BLaER1 (cell line): ENCODE measurements at regions not wholly inside any gene's neighbourhood (a gene's known extent, or its start where the extent isn't known, plus 50 kb on each side); places are given as distances from the start of the nearest gene placed in this dataset.
"Not testable (repeated sequence)": the region's sequence is repeated elsewhere in the genome, so short reads cannot be mapped to it uniquely, and the experiment has no call there.

ENCODE experiments used
- H3K27ac ChIP-seq: shearing (Covaris generic); formaldehyde crosslinking; 2 replicates; pipeline ENCODE4 v1.8.1; 2022
- H3K27me3 ChIP-seq: shearing (Covaris generic); formaldehyde crosslinking; 2 replicates; pipeline ENCODE4 v1.8.1; 2022
- H3K36me3 ChIP-seq: shearing (Covaris generic); formaldehyde crosslinking; 2 replicates; pipeline ENCODE4 v1.8.1; 2022
- H3K4me1 ChIP-seq: shearing (Covaris generic); formaldehyde crosslinking; 2 replicates; pipeline ENCODE4 v1.8.1; 2022
- H3K4me2 ChIP-seq: shearing (Covaris generic); formaldehyde crosslinking; 2 replicates; pipeline ENCODE4 v1.8.1; 2022
- H3K4me3 ChIP-seq: shearing (Covaris generic); formaldehyde crosslinking; 2 replicates; pipeline ENCODE4 v1.8.1; 2022
- H3K9ac ChIP-seq: shearing (Covaris generic); formaldehyde crosslinking; 2 replicates; pipeline ENCODE4 v1.8.1; 2022
- H3K9me3 ChIP-seq: shearing (Covaris generic); formaldehyde crosslinking; 2 replicates; pipeline ENCODE4 v1.8.1; 2022
- H4K20me1 ChIP-seq: shearing (Covaris generic); formaldehyde crosslinking; 2 replicates; pipeline ENCODE4 v1.8.1; 2022
- Cebpa-rat ChIP-seq: shearing (Covaris generic); IDR thresholded peaks from 2 replicates; pipeline ENCODE4 v1.8.1; 2022

DNA sequence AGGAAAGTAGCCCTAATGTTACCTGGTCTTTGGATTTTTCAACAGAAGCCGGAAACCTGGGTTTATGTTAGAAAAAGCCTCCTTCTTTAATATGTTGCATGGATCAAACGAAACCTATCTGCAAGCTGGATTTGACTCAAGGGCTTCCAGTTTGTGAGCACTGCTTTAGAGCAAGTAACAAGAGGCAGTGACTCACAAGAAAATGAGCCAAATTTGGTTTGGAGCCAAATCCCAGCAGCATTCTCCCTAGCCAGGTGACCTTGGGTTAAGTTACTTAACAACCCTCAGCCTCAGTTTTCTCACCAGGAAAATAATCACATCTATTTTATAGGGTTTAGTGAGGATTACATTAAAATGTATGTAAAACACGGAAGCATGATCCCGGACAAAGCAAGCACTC, 215.2 kb upstream of the PRICKLE2 start:
- no peaks in the 10 kb centered on the region for H3K36me3 ChIP-seq
- H3K4me1 ChIP-seq: no peaks in the 10 kb centered on the region
- H3K9ac ChIP-seq: no peak overlapping the region
- peaks cover 7% of the 10 kb centered on the region; the same call in 1 of the 2 replicates for H3K27me3 ChIP-seq
- no peak overlapping the region for H3K27ac ChIP-seq
- no peaks in the 10 kb centered on the region for H4K20me1 ChIP-seq
- peaks cover 25% of the 10 kb centered on the region for H3K9me3 ChIP-seq
- no peak overlapping the region for H3K4me3 ChIP-seq
- TF ChIP-seq Cebpa-rat: no peak
- H3K4me2 ChIP-seq: no peak overlapping the region

DNA sequence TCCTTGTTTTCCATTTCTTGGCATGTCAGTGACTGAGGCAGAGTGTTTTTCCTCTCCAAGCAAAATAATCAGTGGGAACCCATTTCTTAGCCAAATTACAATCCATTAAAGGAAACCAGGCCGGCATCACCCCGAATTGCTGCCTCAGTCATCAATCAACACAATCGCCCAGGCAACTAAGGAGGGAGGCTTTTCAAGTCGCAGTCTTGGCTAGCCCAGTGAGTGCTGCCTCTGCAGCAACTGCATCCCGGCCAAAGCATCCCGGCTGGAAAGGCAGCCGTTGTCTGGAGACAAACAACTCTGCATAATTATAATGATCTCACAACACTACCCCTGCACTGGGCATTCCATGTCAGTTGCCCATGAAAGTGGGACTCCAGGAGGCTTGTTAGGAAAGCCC, 213.5 kb upstream of the PRICKLE2 start:
- H3K27me3 ChIP-seq: no peaks in the 10 kb centered on the region
- TF ChIP-seq Cebpa-rat: no peak
- H3K4me2 ChIP-seq: no peak overlapping the region
- no peaks in the 10 kb centered on the region for H3K4me1 ChIP-seq
- H3K36me3 ChIP-seq: no peaks in the 10 kb centered on the region
- H4K20me1 ChIP-seq: no peaks in the 10 kb centered on the region
- peaks cover 32% of the 10 kb centered on the region for H3K9me3 ChIP-seq
- H3K27ac ChIP-seq: no peak overlapping the region
- H3K4me3 ChIP-seq: no peak overlapping the region
- no peak overlapping the region for H3K9ac ChIP-seq

DNA sequence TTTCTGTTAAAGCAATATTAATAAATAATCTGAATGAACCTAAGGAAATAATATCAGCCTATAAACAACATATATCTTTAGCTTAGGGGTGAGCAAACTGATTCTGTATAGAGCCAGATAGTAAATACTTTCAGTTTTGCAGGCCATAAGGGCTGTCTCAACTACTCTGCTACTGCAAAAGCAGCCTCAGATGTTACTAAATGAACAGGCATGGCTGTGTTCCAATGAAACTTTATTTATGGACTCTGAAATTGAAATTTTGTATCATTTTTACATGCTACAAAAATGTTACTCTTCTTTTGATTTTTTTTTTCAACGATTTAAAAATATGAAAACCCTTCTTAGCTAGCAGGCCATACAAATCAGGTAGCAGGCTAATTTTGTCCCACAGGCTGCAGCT, 212.8 kb upstream of the PRICKLE2 start:
- Histone ChIP-seq H3K4me3 (no peak overlapping the region), H3K4me2 (no peak overlapping the region)
- no peak for TF ChIP-seq Cebpa-rat

GRCh38 chr3:64437131-64437530, 211.9 kb upstream of the PRICKLE2 start:
- no peak for TF ChIP-seq Cebpa-rat
- no peaks in the 10 kb centered on the region for H4K20me1 ChIP-seq
- H3K9me3 ChIP-seq: peaks cover 36% of the 10 kb centered on the region
- H3K4me2 ChIP-seq: no peak overlapping the region
- H3K27ac ChIP-seq: no peak overlapping the region
- no peaks in the 10 kb centered on the region for H3K4me1 ChIP-seq
- no peak overlapping the region for H3K4me3 ChIP-seq
- H3K36me3 ChIP-seq: no peaks in the 10 kb centered on the region
- no peak overlapping the region for H3K9ac ChIP-seq
- no peaks in the 10 kb centered on the region for H3K27me3 ChIP-seq

More for the DNA sequence above, 212.8 kb upstream of the PRICKLE2 start:
- Histone ChIP-seq H3K9me3 (peaks cover 36% of the 10 kb centered on the region), H3K4me1 (no peaks in the 10 kb centered on the region), H4K20me1 (no peaks in the 10 kb centered on the region), H3K36me3 (no peaks in the 10 kb centered on the region), H3K27me3 (no peaks in the 10 kb centered on the region), H3K27ac (no peak overlapping the region), H3K9ac (no peak overlapping the region)

- peaks cover 36% of the 10 kb centered on the region for H3K9me3 ChIP-seq
- not testable (repeated sequence) for H3K4me2 ChIP-seq
Measured at GRCh38 chr3:64435023-64435422, 209.8 kb upstream of the PRICKLE2 start.

GRCh38 chr3:64432870-64433269, 207.6 kb upstream of the PRICKLE2 start:
- Histone ChIP-seq H4K20me1 (no peaks in the 10 kb centered on the region), H3K4me2 (no peak overlapping the region), H3K9me3 (peaks cover 36% of the 10 kb centered on the region), H3K4me3 (no peak overlapping the region), H3K9ac (no peak overlapping the region), H3K36me3 (no peaks in the 10 kb centered on the region), H3K27me3 (no peaks in the 10 kb centered on the region), H3K27ac (no peak overlapping the region), H3K4me1 (no peaks in the 10 kb centered on the region)
- TF ChIP-seq Cebpa-rat: no peak

More at GRCh38 chr3:64435023-64435422, 209.8 kb upstream of the PRICKLE2 start:
- H3K36me3 ChIP-seq, H3K27ac ChIP-seq, H3K27me3 ChIP-seq, H4K20me1 ChIP-seq, H3K9ac ChIP-seq, H3K4me3 ChIP-seq, H3K4me1 ChIP-seq: not testable (repeated sequence)

DNA sequence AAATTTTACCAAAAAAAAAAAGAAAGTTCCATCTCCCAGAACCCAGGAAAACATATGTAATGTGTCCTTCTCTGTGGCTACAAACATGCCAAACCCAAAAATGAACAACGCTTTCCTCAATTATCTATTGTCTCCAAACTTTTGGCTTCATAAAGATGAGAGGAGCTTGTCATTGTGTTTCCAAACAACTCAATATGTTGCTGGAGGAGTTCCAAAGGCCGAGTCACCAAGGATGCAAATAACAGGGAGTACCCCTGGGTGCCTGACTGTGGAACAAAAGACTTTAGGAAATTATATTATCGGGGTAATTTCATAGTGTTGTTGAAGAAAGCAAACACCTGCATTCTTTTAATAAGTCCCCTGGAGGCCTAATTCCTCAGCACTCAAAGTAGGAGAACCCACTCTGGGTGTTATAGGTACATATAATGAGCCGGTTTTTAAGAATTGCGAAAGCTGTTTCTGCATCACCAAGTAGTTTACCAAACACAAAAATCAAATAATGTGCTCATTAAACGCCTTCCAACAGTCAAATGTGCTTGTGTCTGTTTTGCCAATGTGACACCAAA, 206.3 kb upstream of the PRICKLE2 start:
- H3K4me1 ChIP-seq: no peaks in the 10 kb centered on the region
- no peaks in the 10 kb centered on the region for H4K20me1 ChIP-seq
- no peak overlapping the region for H3K9ac ChIP-seq
- no peak overlapping the region for H3K4me3 ChIP-seq
- no peak overlapping the region for H3K4me2 ChIP-seq
- no peak for TF ChIP-seq Cebpa-rat
- peaks cover 33% of the 10 kb centered on the region for H3K9me3 ChIP-seq
- no peaks in the 10 kb centered on the region for H3K36me3 ChIP-seq
- H3K27me3 ChIP-seq: no peaks in the 10 kb centered on the region
- no peak overlapping the region for H3K27ac ChIP-seq

- Histone ChIP-seq H3K9ac (no peak overlapping the region), H3K27ac (no peak overlapping the region), H3K9me3 (no peaks in the 10 kb centered on the region), H3K4me3 (no peak overlapping the region), H4K20me1 (no peaks in the 10 kb centered on the region), H3K4me2 (no peak overlapping the region), H3K27me3 (no peaks in the 10 kb centered on the region), H3K4me1 (no peaks in the 10 kb centered on the region), H3K36me3 (no peaks in the 10 kb centered on the region)
- no peak for TF ChIP-seq Cebpa-rat
Measured at GRCh38 chr3:64427671-64428070, 202.4 kb upstream of the PRICKLE2 start.

DNA sequence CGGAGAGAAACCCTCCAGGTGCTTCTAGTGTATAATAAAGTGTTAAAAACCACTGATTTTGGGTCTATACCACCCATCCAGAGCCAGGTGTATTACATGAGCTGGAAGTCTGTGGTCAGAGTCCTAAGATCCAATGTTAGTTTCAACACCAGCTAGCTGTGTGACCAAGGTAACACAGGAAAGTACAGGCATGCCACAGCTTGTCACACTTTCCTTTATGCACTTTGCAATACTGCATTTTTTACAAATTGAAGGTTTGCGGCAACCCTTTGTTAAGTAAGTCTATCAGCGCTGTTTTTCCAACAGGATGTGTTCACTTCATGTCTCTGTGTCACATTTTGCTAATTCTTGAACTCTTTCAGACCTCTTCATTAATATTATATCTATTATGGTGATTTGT, 201.3 kb upstream of the PRICKLE2 start:
- Histone ChIP-seq H3K9me3 (no peaks in the 10 kb centered on the region), H3K36me3 (no peaks in the 10 kb centered on the region), H3K4me1 (no peaks in the 10 kb centered on the region), H3K27me3 (no peaks in the 10 kb centered on the region), H3K4me2 (no peak overlapping the region), H3K9ac (no peak overlapping the region), H3K27ac (no peak overlapping the region), H4K20me1 (no peaks in the 10 kb centered on the region), H3K4me3 (no peak overlapping the region)
- TF ChIP-seq Cebpa-rat: no peak

DNA sequence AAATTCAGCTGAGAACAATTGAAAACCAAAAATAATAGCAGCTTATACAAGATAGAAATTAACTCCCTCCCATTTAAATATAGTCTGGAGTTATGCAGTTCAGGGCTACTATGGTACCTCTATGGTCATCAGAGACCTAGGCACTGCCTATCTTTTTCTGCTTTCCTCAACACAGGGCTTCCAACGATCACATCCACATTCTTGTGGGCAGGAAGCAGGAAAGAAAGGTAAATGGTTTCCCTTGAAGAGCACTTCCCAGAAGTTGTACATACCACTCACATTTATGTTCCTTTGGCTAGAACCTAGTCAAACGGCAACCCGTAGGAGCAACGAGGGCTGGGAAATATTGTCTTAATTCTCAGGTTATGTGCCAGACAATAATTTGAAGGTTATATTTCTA, 197.7 kb upstream of the PRICKLE2 start:
- no peak for TF ChIP-seq Cebpa-rat
- Histone ChIP-seq H3K4me3 (no peak overlapping the region), H3K4me1 (peaks cover 2% of the 10 kb centered on the region; the same call in 1 of the 2 replicates), H3K4me2 (no peak overlapping the region), H3K9me3 (no peaks in the 10 kb centered on the region), H3K9ac (no peak overlapping the region), H3K27me3 (no peaks in the 10 kb centered on the region), H3K36me3 (no peaks in the 10 kb centered on the region), H3K27ac (no peak overlapping the region), H4K20me1 (no peaks in the 10 kb centered on the region)

DNA sequence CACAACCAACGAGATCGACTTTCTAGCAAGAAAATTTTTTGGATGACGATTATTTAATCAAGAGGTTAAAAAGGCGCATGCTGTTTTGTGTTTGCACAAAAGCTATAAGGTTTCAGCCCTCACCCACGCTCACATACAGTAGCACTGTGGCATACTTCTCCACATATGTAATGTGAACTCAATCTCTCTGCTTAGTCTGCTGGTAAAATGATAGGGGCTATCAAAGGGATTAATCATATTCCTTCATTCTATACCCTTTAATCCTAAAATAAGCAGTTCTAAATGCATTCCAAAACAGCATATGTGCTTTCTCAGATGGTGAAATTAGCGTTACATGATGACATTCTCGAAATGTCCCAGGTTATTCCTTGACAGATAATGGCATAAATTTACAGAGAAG, 196.9 kb upstream of the PRICKLE2 start:
- Histone ChIP-seq H3K4me2 (no peak overlapping the region), H3K4me3 (no peak overlapping the region), H3K27me3 (no peaks in the 10 kb centered on the region), H3K27ac (no peak overlapping the region), H3K4me1 (peaks cover 7% of the 10 kb centered on the region; the same call in 1 of the 2 replicates), H3K9ac (no peak overlapping the region), H3K36me3 (no peaks in the 10 kb centered on the region), H4K20me1 (no peaks in the 10 kb centered on the region), H3K9me3 (no peaks in the 10 kb centered on the region)
- TF ChIP-seq Cebpa-rat: no peak
